KMS-11 (cell line): ENCODE measurements at regions not wholly inside any gene's neighbourhood (a gene's known extent, or its start where the extent isn't known, plus 50 kb on each side); places are given as distances from the start of the nearest gene placed in this dataset.

ENCODE experiments used
- H2AFZ ChIP-seq: fragments of 200-600 bp; sonication (generic); 2 replicates; pipeline ENCODE4 v1.6.1; 2016; ENCODE audit warnings: antibody characterized with exemption, mixed run types, low read depth
- H3K27ac ChIP-seq: fragments of 200-600 bp; sonication (generic); 2 replicates; pipeline ENCODE4 v1.6.1; 2016; ENCODE audit warnings: mild to moderate bottlenecking, mixed run types
- H3K27me3 ChIP-seq: fragments of 200-600 bp; sonication (generic); 2 replicates; pipeline ENCODE4 v1.6.1; 2017; ENCODE audit warnings: mild to moderate bottlenecking, low read depth, mixed run types, moderate library complexity; ENCODE audit not compliant: insufficient read depth
- H3K36me3 ChIP-seq: fragments of 200-600 bp; sonication (generic); 2 replicates; pipeline ENCODE4 v1.6.1; 2017; ENCODE audit warnings: mild to moderate bottlenecking, mixed run types; ENCODE audit not compliant: insufficient read depth
- H3K4me1 ChIP-seq: fragments of 200-600 bp; sonication (generic); 2 replicates; pipeline ENCODE4 v1.6.1; 2016; ENCODE audit warnings: mild to moderate bottlenecking, low read depth, mixed run types; ENCODE audit not compliant: poor library complexity, severe bottlenecking
- H3K4me2 ChIP-seq: fragments of 200-600 bp; sonication (generic); 2 replicates; pipeline ENCODE4 v1.7.0; 2016; ENCODE audit warnings: mild to moderate bottlenecking, mixed run types
- H3K4me3 ChIP-seq: fragments of 200-600 bp; sonication (generic); IDR thresholded peaks from 2 replicates; pipeline ENCODE4 v1.6.1; 2017; ENCODE audit warnings: low read depth, low read length, mixed read lengths; ENCODE audit not compliant: insufficient read depth
- H3K79me2 ChIP-seq: fragments of 200-600 bp; sonication (generic); 2 replicates; pipeline ENCODE4 v1.6.1; 2016; ENCODE audit warnings: low read depth, mixed run types; ENCODE audit not compliant: insufficient read depth
- H3K9ac ChIP-seq: fragments of 200-600 bp; sonication (generic); 2 replicates; pipeline ENCODE4 v1.6.1; 2016; ENCODE audit warnings: mild to moderate bottlenecking, mixed run types
- H4K20me1 ChIP-seq: fragments of 200-600 bp; sonication (generic); 2 replicates; pipeline ENCODE4 v1.6.1; 2016; ENCODE audit warnings: mild to moderate bottlenecking, mixed run types; ENCODE audit not compliant: insufficient read depth
- CTCF ChIP-seq: fragments of 200-600 bp; sonication (generic); conservative IDR thresholded peaks from 2 replicates; pipeline ENCODE4 v1.6.1; 2017; ENCODE audit warnings: low read depth, mild to moderate bottlenecking, antibody characterized with exemption, low read length, moderate library complexity, mixed read lengths

DNA sequence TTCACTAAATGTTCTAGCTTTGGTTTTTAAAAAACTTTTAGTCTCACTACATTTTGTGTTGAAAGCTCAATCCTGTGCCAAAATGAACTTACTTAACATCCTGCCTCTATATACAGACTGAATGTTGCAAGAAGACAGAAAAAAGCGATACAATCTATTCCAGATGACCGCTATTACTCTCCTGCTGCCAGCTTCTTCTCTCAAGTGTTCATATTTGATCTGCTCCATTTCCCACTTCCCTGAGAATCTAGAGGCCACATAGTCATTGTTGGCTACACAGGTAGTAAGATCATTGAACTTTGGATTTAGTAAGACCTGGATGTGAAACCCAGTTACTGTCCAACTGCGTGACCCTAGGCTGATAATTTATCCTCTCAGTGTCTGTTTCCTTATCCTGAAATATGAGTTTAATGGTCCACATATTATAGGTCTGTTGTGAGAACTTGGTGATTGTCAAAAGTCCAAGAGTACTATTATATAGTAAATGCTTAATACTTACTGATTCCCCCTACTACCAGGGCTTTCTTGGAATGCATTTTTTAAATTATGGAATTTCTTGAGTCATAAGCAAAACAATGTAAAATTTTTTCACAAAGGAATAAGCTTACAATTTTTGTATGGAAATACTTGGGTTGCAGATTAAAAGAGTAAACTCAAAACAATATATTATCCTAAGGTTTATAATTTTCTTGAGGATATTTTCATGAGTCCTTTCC, 976.8 kb upstream of the ADGRL3 start:
- no peaks in the 10 kb centered on the region for H3K4me1 ChIP-seq
- no peaks in the 10 kb centered on the region for H3K36me3 ChIP-seq
- H2AFZ ChIP-seq, result no peak overlapping the region
- H3K27ac ChIP-seq, result no peak overlapping the region
- H4K20me1 ChIP-seq, result no peaks in the 10 kb centered on the region
- no peak overlapping the region for H3K4me2 ChIP-seq
- H3K79me2 ChIP-seq, result no peaks in the 10 kb centered on the region
- no peaks in the 10 kb centered on the region for H3K27me3 ChIP-seq
- TF ChIP-seq CTCF, result no peak
- H3K4me3 ChIP-seq, result no peak overlapping the region
- H3K9ac ChIP-seq, result no peak overlapping the region

DNA sequence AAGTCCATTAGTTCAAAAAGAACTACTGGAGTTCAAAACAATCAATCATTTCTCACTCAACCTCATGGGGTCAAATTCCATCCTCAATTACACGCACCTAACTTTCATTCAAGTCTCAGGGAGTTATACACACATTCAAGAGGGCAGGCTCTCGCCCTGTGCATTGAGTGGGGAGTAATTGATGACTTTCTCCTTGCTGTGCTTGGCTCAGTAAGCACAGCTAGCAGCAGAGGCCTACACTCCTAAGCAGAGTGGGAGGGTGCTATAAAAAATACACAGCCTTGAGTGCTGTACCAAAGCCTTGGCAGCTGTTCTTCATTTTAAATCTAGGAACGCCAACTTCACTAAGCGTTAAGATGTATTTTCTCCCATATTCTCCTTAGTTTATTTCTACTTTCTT, 958.3 kb upstream of the ADGRL3 start:
- TF ChIP-seq CTCF, result no peak

GRCh38 chr4:60249784-60250183, 950.3 kb upstream of the ADGRL3 start:
- no peak overlapping the region for H3K9ac ChIP-seq
- H4K20me1 ChIP-seq, result no peaks in the 10 kb centered on the region
- H3K4me3 ChIP-seq, result no peak overlapping the region
- no peaks in the 10 kb centered on the region for H3K4me1 ChIP-seq
- H3K36me3 ChIP-seq, result no peaks in the 10 kb centered on the region
- H3K4me2 ChIP-seq, result no peak overlapping the region
- no peak for TF ChIP-seq CTCF
- H3K27me3 ChIP-seq, result no peaks in the 10 kb centered on the region
- H3K27ac ChIP-seq, result no peak overlapping the region
- no peak overlapping the region for H2AFZ ChIP-seq
- no peaks in the 10 kb centered on the region for H3K79me2 ChIP-seq

More for the DNA sequence above, 958.3 kb upstream of the ADGRL3 start:
- Histone ChIP-seq H3K9ac (no peak overlapping the region), H3K27me3 (no peaks in the 10 kb centered on the region), H3K27ac (no peak overlapping the region), H4K20me1 (no peaks in the 10 kb centered on the region), H3K4me2 (no peak overlapping the region), H2AFZ (no peak overlapping the region), H3K4me1 (no peaks in the 10 kb centered on the region), H3K4me3 (no peak overlapping the region), H3K79me2 (no peaks in the 10 kb centered on the region), H3K36me3 (no peaks in the 10 kb centered on the region)

GRCh38 chr4:60250657-60251056, 949.5 kb upstream of the ADGRL3 start:
- no peak for TF ChIP-seq CTCF
- Histone ChIP-seq H3K27ac (no peak overlapping the region), H3K9ac (no peak overlapping the region), H3K79me2 (no peaks in the 10 kb centered on the region), H3K27me3 (no peaks in the 10 kb centered on the region), H2AFZ (no peak overlapping the region), H3K36me3 (no peaks in the 10 kb centered on the region), H3K4me2 (no peak overlapping the region), H3K4me1 (no peaks in the 10 kb centered on the region), H4K20me1 (no peaks in the 10 kb centered on the region), H3K4me3 (no peak overlapping the region)
